ENCODE measurements at regions not wholly inside any gene's neighbourhood (a gene's known extent, or its start where the extent isn't known, plus 50 kb on each side); places are given as distances from the start of the nearest gene placed in this dataset.
"Not testable (repeated sequence)": the region's sequence is repeated elsewhere in the genome, so short reads cannot be mapped to it uniquely, and the experiment has no call there.

DNA sequence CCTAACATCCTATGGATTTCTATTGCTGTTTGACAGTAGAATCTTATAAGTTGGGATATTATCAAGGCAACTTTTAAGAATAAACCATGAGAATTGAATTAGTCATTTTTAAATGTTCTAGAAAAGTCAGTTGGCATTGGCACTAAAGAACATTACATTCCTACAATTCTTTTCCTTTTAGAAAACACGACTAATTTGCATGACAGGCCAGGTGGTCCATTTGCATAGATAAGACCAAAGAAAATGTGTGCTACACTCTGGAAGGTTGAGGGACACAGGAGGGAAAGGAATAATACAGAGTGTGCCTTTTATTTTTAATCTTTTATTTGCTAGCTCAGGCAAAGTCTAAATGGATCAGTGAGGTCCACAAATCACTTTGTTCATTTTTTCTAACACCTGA is 962.3 kb downstream of the EPHA3 start:
- no peak for DNase-seq (ENCODE audit: low spot score)

DNA sequence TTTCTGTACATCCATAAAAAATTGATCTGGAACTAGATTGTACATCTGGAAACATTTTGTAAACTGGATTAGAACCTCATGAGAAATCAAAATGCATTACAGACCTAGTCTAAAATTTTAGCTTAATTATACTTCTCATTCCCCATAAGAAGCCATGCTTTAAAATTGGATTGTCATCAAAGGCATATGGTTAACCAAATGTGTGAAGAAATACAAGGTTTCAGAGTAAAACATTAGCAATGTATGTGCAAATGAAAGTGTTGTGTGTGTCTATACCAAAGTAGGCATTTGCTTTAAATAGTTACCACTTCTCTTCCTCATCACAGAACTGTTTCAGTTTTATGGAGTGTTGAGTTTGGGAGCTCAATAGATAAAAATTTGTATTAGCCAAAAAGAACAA is 968.7 kb downstream of the EPHA3 start:
- no peak for DNase-seq (ENCODE audit: low spot score)

DNA sequence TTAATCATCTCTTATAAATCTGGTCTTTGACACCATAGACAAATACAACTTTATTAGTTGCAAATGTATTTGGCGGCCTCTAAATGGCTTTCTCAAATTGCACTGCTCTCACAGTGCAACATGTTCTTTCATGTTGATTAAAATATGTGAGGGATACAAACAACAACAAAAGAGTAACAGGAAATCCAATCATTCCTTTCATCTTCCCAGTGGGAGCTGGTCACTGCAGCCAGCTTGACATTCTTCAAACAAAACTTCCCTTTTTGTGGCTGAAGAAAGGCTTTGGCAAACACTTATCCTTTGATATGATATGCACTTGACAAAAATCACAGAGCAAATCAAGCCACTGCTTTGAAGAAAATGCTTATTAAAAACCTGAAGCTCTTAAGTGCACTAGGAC is 973.6 kb downstream of the EPHA3 start:
- DNase-seq (ENCODE audit: low spot score) = no peak

DNA sequence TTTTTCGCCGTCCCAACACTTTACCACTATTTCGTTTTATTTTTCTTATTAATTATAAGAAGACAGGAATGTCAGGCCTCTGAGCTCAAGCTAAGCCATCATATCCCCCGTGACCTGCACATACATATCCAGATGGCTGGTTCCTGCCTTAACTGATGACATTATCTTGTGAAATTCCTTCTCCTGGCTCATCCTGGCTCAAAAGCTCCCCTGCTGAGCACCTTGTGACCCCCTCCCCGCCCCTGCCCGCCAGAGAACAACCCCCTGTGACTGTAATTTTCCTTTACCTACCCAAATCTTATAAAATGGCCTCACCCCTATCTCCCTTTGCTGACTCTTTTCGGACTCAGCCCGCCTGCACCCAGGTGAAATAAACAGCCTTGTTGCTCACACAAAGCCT is 978.9 kb downstream of the EPHA3 start:
- DNase-seq (ENCODE audit: low spot score) = not testable (repeated sequence)

DNA sequence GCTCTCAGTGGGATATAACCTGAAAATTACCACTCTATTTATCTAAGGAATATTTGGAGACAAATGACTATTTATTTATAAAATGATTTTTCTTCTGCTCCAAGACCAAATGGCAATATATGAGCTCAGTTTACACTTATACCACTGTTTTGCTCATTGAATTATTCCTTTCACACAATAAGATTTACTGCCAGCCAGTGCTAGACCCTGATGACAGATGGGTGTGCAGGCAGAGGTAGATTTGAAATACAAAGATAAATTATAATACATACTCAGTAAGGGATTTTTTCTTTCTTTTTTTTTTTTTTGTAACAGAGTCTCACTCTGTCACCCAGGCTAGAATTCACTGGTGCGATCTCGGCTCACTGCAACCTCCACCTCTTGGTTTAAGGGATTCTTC is 980.3 kb downstream of the EPHA3 start:
- DNase-seq (ENCODE audit: low spot score) = no peak

DNA sequence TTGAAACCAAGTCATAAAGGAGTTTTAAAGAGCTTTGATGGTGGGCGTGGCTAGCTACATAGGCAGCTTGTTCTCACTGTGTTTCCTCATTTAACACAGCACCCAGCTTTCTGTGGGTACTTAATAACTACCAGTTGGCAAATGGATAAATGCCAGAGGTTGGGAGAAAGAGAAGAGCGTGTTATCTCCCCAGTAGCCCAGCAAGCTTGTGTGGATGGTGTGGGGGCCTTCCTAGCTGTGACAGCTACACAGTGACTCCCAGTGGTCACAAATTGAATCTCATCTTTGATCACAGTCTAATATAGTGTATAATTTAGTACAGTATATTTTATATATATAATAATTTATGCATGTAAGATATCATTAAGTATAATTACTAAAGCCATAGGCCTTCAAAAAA is 984.1 kb downstream of the EPHA3 start:
- DNase-seq (ENCODE audit: low spot score) = peak; percentile 71

DNA sequence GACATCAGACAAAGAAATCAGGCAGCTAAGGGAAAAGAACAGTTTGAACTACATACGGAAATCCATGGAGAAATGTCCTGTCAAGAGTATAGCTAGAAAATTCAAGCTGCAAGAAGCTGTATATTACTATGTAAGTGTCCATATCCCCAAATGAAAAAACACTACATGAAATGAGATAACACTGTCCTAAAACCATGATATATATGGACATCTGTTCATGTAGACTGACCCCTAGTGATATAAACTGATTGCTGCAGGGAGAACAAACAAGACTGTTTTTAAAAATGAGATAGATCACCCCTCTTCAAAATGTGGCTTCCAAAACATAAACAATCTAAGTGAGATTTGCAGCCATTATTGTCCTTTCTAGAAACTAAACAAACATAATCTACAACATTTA is 985.6 kb downstream of the EPHA3 start:
- DNase-seq (ENCODE audit: low spot score) = no peak

DNA sequence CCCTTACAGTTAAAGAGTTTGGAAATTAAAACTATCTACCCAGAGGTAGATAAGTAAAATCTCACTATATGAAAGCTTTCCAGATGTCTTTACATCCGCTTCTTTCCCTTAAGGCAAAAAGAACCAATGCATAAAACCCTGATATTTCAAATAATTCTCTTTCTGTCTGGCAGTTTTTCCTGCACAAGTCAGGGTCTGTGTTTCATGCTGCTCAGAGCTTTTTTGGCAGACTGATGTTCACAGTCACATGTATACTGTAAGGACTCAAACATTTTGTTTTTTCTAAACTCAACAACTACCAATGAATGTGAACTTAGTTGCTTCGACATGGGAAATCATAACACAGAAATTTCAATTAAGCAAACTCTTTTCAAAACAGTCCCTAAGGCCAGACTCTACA is 988.4 kb downstream of the EPHA3 start:
- no peak for DNase-seq (ENCODE audit: low spot score)

DNA sequence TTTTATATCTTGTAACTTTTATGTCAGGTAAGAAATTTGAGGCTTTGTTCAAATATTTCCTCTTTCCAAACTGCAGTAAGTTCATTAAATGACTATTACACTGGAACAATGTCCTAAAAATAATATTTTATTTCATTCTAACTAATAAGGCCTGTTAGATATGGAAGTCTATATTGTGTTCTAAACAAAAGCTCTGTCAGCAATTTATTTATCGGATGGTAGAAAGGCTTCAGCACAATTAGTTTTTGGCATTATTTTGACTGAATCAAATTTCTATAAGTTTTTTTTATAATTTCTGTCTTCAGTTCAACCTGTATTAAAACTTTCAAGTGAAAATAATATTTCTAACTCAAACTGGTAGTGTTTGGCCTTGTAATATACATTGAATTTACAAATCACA is 992.1 kb downstream of the EPHA3 start:
- DNase-seq (ENCODE audit: low spot score) = no peak

DNA sequence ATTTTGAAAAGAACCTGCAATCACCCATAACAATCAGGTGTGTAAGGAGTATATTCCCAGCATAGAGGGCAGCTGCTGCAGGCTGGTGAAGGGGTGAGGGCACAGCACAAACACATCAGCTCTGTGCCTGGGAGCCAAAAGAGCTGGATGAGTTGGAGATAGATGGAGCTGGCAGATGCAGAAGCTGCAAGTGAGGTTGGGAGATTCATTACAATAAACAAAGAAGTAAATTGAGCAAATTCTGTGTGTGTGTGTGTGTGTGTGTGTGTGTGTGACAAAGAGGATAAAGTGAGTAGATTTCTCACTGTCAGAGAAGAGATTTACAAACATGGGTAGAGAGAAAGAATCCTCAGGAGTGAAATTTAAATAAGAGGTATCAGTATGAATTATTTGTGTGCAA is 994.7 kb downstream of the EPHA3 start:
- no peak for DNase-seq (ENCODE audit: low spot score)

DNA sequence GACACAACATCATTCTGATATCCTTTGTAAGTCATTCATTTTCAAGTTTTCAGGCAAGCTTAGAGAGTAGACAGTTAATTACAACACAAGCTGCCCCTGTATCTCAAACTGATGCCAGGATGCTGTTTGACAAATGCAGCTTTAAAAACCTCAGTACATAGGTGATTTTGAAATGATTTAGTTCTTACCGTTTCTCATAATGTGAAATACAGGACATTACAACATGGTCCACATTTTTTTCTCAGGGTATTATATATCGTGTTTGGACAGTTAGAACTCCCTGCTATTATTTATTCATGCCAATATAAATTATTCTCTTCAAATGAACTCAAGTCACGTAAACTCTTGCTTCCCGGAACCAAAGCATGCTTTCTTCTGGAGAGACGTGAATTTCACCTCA is 1013.9 kb downstream of the EPHA3 start:
- DNase-seq (ENCODE audit: low spot score) = no peak

DNA sequence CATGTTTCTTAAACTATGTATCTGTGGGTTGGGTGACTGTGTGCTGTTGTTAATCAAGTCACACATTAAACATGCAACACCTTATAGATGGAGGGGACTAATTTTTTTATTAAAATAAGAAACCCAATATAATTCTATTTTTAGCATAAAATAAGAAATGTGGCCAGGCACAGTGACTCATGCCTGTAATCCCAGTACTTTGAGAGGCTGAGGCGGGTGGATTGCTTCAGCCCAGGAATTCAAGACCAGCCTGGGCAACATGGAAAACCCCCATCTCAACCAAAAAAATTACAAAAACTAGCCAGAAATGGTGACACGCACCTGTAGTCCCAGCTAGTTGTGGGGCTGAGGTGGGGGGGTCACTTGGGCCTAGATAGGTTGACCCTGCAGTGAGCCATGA is 1021.0 kb downstream of the EPHA3 start:
- no peak for DNase-seq (ENCODE audit: low spot score)

DNA sequence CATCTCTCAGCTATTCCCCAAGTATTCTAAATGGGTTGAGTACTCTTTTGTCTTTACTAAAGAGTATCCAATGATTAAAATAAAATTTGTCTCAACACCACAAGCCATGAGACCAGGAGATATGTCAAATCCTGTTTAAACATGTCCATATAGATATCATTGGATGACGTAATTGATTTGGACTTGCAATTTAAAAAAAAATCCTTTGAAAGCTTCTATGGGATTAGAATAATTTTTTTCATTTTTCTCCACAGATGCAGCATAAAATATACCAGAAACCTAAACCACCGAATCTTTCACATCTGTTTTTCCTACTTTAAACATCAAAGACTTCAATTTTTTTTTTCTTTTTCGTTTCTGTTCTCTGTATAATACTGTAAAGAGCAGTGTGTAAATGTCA is 1022.3 kb downstream of the EPHA3 start:
- DNase-seq (ENCODE audit: low spot score) = no peak

DNA sequence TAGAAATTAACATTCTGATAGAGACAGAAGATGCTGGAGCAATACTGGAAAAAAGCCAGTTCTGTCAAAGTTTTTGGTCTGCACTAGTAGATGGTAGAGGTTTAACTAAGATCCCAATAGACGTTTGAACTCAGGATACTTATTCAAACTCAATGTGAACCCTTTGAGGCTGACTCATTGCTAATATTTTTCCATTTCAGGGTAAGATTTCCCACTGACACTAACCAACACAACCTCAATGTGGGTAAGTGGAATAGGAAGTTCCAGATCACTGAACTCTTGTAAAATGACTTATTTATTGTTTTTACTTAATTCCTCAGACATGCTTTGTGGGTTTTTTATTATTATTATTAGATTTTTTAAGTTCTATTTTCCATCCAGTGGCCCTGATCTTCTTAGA is 1024.8 kb downstream of the EPHA3 start:
- DNase-seq (ENCODE audit: low spot score) = no peak

DNA sequence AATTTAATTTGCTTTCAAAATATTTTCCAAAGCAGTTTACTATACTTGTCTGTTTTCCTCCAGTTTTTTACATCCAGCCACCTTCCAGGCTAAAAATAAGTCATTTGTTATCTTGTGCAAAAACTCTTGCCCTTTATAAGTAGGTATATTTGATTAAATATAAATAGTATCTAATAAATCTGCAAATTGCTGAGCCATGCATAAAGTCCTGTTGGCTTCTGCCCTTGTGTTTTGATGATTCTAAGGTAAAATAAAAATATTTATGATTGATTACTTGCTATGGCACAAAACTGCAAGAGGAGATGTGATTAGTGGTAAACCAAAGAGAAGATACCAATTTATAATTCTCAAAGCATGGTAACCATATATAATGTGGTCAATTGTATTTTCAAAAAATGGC is 1026.7 kb downstream of the EPHA3 start:
- no peak for DNase-seq (ENCODE audit: low spot score)

DNA sequence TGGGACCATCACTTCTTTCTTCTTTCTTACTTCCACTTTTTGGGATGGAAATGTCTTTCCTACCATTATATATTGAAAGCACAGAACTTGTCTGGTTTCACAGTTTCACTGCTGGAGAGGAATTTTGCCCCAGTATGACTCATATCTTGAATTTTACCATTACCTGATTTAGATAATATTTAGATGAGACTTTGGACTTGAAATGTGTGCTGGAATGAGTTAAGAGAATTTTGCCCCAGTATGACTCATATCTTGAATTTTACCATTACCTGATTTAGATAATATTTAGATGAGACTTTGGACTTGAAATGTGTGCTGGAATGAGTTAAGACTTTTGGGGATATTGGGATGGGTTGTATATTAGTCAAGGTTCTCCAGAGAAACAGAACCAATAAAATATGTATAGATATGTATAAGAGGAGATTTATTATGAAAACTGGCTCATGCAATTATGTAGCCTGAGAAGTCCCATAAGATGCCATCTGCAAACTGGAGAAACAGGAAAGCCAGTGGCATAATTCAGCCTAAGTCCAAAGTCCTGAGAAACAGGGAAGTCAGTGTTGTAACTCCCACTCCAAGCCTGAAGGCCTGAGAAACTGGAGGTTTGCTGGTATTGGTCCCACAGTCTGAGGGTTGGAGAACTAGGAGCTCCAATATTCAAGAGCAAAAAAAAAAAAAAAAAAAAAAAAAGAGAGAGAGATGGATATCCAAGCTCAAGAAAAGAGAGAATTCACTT is 1029.2 kb downstream of the EPHA3 start:
- no peak for DNase-seq (ENCODE audit: low spot score)

DNA sequence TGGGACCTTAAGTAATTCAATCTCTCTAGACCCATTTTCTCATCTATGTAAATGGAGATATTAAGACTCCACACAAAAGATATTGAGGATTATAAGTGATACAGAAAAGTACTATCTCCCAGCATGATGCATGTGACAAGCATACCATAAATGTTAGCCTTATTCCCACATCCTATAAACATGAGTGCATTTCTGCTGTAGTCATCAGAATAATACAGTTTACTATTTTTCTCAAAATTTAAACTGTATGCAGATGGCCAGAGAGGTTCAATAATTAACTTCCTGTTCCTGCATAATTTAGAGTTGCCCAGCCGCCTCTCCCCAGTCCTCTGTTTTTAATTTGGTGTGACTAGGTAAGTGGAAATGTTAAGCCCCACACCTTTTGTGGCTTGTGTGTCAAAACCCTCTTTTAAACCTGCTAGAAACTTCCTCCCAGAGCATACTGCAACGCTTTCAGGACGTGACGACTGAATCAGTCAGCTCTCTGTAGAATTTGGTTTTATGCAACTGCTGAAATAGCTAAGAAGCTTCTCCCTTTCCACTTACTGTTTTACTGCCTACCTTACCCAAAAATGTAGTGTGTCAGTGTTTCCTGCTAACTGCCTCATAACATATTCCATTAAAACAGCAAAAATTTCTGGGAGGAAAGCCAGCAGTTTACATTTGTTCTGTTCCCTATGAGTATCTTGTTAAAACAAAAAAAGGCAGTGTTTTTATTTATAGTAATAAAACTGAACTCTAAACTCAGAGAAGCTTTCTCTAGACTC is 1037.9 kb downstream of the EPHA3 start:
- DNase-seq (ENCODE audit: low spot score) = no peak

DNA sequence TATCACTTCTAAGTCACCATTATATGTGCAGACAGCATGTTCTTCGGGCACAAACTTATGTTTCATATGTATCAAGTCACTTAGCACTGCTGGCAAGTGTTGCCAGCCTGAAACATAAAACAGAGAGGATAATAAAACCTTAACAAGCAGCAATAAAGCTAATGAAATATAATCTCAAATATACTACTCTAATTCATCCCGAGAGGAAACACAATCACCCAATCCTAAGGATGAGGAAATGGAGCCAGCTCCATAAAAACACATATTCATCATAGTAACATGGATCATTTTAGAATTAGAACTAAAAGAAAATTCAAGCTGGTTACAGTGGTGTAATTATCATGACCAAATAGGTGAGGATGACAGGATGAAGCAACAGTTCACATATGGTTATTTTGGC is 1072.7 kb downstream of the EPHA3 start:
- DNase-seq (ENCODE audit: low spot score) = no peak

DNA sequence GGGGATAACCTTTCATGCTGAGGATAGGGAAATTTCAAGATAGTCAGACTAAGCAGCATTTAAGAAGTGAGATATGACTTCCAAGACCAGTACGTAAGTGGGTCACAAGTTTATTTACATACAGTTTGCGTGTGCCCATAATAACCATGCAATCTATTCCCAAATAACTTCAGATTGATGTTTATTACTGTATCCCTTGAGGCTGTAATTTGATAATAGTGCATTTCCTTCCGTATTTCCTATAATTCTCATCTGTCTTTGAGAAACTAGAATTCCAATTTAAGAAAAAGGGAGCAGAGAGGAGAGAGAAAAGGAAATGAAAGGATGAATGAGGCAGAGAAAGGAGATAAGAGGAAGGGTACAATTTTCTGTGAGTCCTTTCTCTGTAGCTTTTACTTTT is 1073.1 kb downstream of the EPHA3 start:
- no peak for DNase-seq (ENCODE audit: low spot score)

DNA sequence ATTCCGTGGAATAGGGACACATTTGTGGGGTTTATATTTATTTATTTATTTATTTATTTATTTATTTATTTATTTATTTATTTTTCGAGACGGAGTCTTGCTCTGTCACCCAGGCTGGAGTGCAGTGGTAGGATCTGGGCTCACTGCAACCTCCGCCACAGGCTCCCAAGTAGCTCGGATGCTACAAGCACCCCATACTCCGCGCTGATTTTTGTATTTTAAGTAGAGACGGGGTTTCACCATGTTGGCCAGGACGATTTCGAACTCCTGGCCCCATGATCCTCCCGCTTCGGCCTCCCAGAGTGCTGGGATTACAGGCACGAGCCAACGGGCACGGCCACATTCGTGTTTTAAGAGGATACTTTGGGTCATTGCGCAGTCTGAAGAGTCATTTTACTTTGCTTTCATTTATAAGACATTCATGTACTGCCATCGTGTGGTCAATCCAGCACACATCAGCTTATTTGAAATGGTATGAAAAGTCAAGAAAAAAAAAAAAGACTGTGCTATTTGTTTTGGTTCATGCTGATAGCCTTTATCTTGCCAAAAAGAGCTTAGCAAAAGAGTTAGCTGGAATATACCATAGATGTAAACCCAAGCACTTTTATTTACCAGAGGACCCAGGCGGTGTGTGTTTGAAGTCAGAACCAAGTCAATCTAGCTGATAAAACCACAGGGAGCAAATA is 1075.0 kb downstream of the EPHA3 start:
- peak; percentile 72 for DNase-seq (ENCODE audit: low spot score)

DNA sequence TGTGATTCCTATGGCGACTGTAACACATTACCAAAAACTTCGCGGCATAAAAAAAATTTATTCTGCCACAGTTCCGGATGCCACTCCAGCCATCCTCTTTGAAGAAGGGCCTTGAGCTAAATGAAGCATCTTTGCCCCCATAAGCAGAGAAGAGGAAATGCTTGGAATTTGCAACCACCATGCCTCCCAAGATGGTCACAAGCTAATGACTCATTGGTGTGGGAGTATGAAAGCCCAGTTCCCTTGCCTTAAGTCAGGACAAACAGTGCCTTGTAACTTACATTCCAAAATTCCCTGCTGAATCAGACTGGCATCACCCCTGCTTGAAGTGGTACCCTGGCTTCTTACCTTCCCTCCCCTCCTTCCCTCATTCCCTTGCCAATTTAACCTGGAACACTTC is 1077.4 kb downstream of the EPHA3 start:
- no peak for DNase-seq (ENCODE audit: low spot score)

DNA sequence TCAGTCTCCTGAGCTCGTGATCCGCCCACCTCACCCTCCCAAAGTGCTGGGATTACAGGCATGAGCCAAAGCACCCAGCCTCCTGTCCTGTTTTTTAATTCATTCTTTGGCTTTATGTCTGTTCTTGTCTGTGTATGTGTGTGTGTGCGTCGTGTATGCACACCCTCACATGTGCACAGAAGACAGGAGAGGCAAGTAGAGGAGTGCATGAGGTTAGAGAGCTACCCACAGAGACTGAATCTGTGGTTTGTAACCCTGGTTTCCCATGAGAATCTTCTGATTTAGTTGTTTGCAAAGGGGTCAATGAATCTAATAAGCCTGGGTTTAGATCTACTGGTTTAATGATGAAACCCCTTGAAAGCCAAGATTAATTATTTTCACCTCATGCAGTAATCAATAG is 1090.0 kb downstream of the EPHA3 start:
- not testable (repeated sequence) for DNase-seq (ENCODE audit: low spot score)

DNA sequence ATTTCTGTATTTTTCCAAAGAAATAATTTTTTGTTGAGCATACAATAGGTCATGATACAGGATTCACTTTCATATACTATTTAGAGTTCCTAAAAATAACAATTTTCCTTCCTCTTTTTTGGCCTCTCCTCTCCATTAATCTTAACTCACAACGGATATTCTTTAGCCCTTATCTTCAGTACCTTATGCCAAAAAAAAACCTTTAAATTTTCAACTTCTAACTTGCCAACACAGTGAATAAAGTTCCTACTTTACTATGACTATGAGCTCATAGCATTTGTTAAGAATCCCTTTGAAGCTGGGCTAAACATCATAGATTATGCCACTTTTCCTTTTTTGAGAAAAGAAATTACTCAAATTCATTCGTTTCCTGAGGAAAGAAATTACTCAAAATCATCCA is 1095.5 kb downstream of the EPHA3 start:
- DNase-seq (ENCODE audit: low spot score) = not testable (repeated sequence)

Measured in left forelimb (tissue), 1 donor.